Stimulated activated CD8-positive, alpha-beta memory T cell treated with anti-CD3 and anti-CD28 coated beads, Interleukin-4, amount 100 ng/mL, for 48 hours (primary cell): ENCODE measurements at regions not wholly inside any gene's neighbourhood (a gene's known extent, or its start where the extent isn't known, plus 50 kb on each side); places are given as distances from the start of the nearest gene placed in this dataset.

Source experiments
- DNase-seq: peaks from one replicate; pipeline ENCODE4 v3.0.0-alpha.2; 2020

GRCh38 chr12:67539946-67540345 is 108.6 kb upstream of the DYRK2 start:
- no peak for DNase-seq

- DNase-seq: no peak
Observed at GRCh38 chr12:67540920-67541624, 107.5 kb upstream of the DYRK2 start.

GRCh38 chr12:67541625-67541991 is 106.9 kb upstream of the DYRK2 start:
- no peak for DNase-seq

GRCh38 chr12:67543021-67543770 is 105.3 kb upstream of the DYRK2 start:
- DNase-seq: no peak

- DNase-seq: no peak
Observed at GRCh38 chr12:67545298-67545697, 103.2 kb upstream of the DYRK2 start.

GRCh38 chr12:67546746-67547145 is 101.8 kb upstream of the DYRK2 start:
- DNase-seq: no peak

- DNase-seq: peak; percentile 31
Observed at GRCh38 chr12:67555075-67555717, 93.3 kb upstream of the DYRK2 start.

- DNase-seq: no peak
Observed at GRCh38 chr12:67558775-67559174, 89.8 kb upstream of the DYRK2 start.

- DNase-seq: no peak
Observed at GRCh38 chr12:67559751-67560150, 88.8 kb upstream of the DYRK2 start.

GRCh38 chr12:67562513-67563287 is 85.8 kb upstream of the DYRK2 start:
- DNase-seq: no peak

GRCh38 chr12:67568055-67568454 is 80.5 kb upstream of the DYRK2 start:
- DNase-seq: no peak

- DNase-seq: no peak
Observed at GRCh38 chr12:67572492-67572891, 76.1 kb upstream of the DYRK2 start.

GRCh38 chr12:67573566-67573965 is 75.0 kb upstream of the DYRK2 start:
- no peak for DNase-seq

- no peak for DNase-seq
Observed at GRCh38 chr12:67578976-67579661, 69.4 kb upstream of the DYRK2 start.

GRCh38 chr12:67579662-67580003 is 68.9 kb upstream of the DYRK2 start:
- DNase-seq: no peak

- DNase-seq: no peak
Observed at GRCh38 chr12:67582238-67582834, 66.2 kb upstream of the DYRK2 start.

- no peak for DNase-seq
Observed at GRCh38 chr12:67582844-67583243, 65.7 kb upstream of the DYRK2 start.

- no peak for DNase-seq
Observed at GRCh38 chr12:67586951-67587350, 61.6 kb upstream of the DYRK2 start.

GRCh38 chr12:67589078-67589477 is 59.5 kb upstream of the DYRK2 start:
- DNase-seq: no peak

- no peak for DNase-seq
Observed at GRCh38 chr12:67590149-67590790, 58.3 kb upstream of the DYRK2 start.

- no peak for DNase-seq
Observed at GRCh38 chr12:67592228-67593011, 56.1 kb upstream of the DYRK2 start.
